GM12873 (cell line): ENCODE measurements at regions not wholly inside any gene's neighbourhood (a gene's known extent, or its start where the extent isn't known, plus 50 kb on each side); places are given as distances from the start of the nearest gene placed in this dataset.

Experiments
- CTCF ChIP-seq: IDR thresholded peaks from 2 replicates; pipeline ENCODE4 v1.5.1; 2012; ENCODE audit warnings: low read depth, mild to moderate bottlenecking, moderate library complexity, low read length, control low read depth; ENCODE audit not compliant: insufficient read depth; ENCODE audit errors: missing control alignments

- no peak for TF ChIP-seq CTCF
Measured at GRCh38 chr5:96227957-96228356, 205.1 kb downstream of the PCSK1 start.

- no peak for TF ChIP-seq CTCF
Measured at GRCh38 chr5:96226941-96227552, 206.0 kb downstream of the PCSK1 start.

GRCh38 chr5:96222129-96222528 lies 210.9 kb downstream of the PCSK1 start:
- no peak for TF ChIP-seq CTCF

- no peak for TF ChIP-seq CTCF
Measured at GRCh38 chr5:96220610-96221390, 212.2 kb downstream of the PCSK1 start.

- no peak for TF ChIP-seq CTCF
Measured at GRCh38 chr5:96219580-96220281, 213.3 kb downstream of the PCSK1 start.

GRCh38 chr5:96218653-96219052 lies 214.4 kb downstream of the PCSK1 start:
- no peak for TF ChIP-seq CTCF
